T-helper 1 cell (primary cell): ENCODE measurements at regions not wholly inside any gene's neighbourhood (a gene's known extent, or its start where the extent isn't known, plus 50 kb on each side); places are given as distances from the start of the nearest gene placed in this dataset.

ENCODE experiments used
- DNase-seq, 5 donors: peaks; one replicate each; pipeline ENCODE4 v3.0.0-alpha.2; 2012 to 2020

DNA sequence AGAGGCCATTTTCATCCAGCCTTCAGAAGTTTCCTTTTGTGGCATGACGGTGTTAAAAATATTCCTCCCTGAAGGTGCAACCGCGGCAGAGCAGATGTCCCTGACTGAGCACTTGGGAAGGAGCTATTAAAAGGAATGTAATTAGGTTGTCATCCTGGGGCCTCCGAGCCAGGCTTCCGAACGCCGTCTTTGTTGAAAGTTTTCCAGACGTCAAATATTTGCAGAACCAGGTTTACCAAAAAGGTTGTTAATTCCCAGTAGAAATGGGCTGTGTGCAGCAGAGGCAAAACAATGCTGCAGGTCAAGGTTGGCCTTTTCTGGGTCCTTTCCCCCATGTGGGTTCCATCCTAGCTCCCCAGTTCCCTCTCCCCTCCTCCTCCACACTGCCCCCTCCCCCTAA is 88.8 kb upstream of the CALM2 start:
- no peak for DNase-seq

DNA sequence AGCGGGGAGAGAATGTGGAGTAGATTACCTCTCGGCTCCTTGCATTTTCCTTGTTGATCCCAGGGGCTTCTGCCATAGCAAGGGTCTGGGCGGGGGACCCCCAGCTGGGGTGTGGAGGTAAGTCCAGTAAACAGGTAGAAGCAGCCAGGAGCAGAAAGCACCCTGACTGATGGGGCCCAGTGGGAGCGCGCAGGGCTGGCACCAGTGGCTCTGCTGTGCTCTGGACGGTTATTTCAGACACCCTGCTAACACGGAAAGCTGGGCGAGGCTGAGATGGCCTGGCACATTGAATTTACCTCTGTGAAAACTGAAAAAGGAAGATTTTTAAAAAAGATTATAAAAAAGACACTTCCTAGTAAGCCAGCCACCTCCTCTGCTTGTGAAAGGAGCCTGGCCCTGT is 88.4 kb upstream of the CALM2 start:
- no peak for DNase-seq

DNA sequence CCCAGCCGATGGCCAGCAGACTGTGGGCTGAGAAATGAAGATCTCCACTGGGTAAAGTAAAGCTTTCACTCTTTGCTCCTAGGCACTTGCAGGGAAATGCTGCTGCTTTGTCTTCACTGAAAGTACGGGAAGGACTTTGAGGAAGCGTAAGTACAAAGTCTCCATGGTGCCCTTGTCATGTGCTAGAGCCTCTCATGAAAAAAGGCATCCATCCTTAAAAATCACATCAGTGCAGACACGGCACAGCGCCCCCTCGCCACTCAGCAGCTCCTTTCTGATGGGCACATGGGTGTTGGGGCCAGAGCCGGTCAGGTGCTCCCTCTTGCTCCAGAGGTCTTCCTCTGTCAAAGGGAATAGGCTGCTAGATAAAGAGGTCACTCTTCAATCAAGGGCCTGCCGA is 87.8 kb upstream of the CALM2 start:
- no peak for DNase-seq

DNA sequence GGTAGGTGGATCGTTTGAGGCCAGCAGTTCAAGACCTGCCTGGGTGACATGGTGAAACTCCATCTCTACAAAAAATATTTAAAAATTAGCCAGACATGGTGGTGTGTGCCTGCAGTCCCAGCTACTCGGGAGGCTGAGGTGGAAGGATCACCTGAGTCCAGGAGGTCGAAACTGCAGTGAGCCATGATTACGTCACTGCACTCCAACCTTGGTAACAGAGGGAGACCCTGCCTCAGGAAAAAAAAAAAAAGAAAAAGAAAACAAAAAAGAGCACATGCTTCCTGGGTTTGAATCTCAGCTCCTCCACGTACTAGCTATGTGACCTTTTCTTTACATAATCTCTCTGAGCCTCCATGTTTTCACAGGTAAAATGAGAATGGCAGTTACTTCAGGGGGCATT is 86.3 kb upstream of the CALM2 start:
- no peak for DNase-seq

DNA sequence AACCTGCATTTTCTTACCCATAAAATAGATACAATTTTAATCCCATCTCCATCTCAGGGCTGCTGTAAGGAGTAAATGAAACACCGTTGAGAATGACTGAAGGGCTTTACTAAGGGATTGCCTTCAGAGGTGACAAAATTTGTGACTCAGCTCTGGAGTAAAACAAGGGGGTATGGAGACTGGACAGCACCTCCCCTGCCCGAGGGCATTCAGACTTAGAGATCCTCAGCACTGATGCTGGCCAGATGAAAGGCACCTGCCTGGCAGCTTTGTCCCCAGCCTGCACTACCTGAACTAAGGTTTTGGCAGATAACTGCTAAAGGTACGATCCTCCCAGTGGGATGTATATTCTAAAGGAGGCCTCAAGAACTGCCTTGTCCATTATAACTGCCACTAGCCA is 84.7 kb upstream of the CALM2 start:
- no peak for DNase-seq

DNA sequence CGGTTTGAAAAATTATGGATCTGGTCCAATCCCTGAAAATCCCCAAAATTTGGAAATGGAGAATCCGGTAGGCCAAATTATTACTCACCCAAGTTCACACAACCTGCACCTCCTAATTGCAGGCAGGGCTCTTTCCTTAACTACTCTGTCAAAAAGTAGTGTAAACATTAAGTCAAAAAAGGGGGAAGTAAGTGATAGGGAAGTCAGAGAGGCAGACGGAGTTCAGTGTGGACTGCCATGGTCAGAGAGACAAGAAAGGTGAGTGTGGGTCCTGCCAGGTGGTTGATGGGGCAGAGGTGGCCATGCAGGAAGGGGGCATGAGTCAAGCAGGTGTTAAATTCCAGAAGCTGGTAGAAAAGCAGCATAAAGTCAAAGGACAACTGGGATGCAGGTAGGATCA is 83.5 kb upstream of the CALM2 start:
- DNase-seq = no peak

DNA sequence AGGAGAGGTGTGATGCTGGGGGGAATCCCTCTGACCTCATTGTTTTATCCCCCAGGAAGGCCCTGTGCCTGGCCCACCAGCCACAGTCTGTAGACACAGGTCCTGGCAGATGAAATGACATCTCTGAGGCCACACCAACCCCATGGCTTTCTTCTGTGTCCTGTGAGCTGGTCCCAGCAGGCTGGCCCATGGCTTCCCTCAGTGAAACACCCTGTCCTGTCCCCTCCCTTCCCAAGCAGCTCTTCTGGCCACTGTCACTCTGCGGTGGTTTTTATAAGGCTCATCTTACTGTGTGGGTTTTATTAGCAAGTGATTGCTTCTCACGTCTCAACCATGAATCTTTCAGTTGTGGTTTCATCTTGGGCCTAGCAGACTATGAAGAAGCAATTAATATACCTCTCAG is 81.6 kb upstream of the CALM2 start:
- DNase-seq = no peak

DNA sequence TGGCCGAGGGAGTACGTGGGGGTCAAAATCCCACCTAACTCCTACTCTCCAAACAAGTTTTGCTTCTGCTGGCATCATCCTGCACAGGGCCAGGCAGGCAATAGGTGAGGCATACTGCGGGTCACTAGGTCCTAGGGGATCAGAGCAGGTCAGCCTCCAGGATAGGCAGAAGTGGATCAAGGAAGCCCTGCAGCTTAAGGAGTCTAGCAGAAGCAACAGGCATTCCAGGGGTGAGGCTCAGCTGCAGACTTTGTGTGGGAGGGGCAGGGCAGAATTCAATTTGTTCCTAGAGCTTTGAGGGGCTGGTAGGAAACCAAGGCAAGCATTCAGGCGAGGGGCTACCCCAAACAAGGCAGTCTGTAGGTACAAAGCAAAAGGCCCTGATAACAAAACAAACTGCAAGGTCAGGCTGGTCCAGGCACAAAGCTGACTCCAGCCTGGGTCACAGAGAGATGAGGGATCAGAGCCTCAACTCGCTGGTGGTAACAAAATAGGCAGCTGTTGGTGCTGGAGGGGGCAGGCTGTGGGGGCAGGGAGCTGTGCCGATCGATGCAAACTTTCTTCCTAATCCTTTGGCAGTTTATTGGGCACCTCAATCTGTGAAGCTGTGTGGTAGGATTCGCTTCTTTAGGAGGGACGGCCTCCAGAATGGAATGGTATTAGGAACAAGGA is 80.2 kb upstream of the CALM2 start:
- no peak for DNase-seq

DNA sequence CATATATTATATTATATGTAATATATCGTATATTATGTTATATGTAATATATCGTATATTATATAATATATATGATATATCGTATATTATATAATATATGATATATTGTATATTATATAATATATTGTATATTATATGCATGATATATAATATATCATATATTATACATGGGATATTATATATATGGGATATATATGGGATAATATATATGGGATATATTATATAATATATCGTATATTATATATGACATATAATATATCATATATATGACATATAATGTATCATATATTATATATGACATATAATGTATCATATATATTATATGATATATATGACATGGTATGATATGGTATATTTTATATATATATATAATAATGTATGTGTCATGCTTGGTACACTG is 79.5 kb upstream of the CALM2 start:
- DNase-seq = no peak

DNA sequence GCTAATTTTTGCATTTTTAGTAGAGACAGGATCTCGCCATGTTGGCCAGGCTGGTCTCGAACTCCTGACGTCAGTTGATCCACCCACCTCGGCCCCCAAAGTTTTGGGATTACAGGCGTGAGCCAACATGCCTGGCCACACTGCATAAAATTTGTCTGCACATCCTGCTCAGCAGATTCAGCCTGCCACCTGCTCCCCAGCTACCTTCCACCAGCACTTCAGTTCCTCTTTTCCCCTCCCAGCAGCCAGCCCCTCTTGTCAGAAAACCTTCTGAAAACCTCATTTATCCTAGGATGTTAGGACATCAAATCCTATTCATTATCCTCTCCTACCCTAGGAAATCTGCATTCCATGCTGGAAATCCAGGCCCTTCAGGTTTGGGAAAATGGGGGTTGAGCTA is 78.2 kb upstream of the CALM2 start:
- no peak for DNase-seq

DNA sequence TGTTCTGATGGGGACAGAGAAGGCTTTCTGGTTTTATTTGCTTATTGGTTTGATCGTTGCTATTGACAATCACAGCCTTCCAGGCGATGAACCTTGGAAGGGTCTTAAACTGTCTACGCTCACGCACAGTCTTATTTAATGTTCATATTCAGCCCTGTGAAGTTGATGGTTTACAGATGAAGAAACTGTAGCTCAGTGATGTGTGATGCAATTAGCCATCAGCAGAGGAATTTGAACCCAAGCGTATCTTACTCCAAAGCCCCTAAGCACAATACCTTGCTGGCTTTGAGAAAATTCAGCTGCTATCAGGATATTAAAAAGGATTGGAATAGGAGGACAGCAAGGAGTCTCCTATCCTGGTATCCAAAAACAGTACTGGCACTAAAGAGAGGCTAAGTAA is 77.1 kb upstream of the CALM2 start:
- no peak for DNase-seq

DNA sequence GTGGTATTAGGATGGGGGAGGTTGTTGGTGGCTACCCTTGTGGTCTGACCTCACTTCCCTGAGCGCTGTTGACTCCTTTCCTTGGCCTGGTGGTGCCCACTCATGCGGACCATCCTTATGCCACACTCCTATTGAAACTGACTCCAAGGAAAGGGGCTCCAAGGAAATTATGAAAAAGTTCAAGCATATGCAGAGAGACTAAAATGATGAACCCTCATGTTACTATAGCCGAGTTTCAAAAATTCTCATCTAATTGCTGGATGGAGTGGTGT is 75.0 kb upstream of the CALM2 start:
- no peak for DNase-seq

DNA sequence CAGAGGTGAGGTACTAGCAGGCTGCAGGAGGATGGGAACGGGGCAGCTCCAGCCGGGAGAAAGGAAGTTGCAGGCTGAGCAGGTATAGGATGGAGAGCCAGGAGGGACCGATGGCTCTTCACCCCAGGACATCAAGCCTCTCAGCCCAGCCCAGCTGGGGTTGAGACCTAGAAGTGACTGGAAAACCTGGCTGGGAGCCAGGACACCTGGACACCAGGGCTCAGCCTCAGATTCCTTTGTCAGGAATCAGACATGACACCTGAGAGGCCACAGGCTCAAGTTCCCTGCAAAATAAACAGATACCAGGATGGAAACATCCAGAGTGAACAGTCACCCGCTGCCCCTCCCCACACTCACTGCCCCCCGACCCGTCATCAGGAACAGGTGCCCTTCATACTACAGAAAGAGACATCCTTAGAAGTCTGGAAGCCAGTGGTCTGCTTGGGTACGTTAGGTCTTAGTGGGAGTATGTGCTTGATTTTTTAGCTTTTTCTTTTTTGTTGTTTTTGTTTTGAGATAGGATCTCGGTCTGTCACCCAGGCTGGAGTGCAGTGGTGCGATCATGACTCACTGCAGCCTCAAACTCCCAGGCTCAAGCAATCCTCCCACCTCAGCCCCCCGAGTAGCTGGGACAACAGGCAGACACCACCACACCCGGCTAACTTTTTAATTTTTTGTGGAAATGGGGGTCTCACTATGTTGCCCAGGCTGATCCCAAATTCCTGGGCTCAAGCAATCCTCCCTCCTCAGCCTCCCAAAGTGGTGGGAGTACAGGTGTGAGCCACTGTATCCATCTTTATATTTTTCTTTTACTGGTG is 74.5 kb upstream of the CALM2 start:
- no peak for DNase-seq

DNA sequence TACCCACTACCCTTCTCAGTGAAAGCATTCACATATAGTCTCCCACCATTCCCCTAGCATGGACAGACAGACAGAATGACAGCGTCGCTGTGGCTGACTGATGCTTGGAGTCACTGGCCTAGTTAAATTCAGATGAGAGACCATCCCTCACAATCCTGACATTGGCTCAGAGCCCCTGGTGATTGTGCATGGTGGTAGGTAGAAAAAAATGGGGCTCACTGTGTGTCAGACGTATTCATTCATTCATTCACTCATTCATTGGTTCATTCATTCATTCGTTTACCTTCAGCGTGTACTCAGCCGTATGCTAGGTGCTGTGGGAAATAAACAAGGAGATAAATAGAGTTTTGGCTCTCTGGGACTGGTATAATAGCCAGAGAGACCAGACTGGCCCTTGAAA is 73.6 kb upstream of the CALM2 start:
- DNase-seq = no peak

DNA sequence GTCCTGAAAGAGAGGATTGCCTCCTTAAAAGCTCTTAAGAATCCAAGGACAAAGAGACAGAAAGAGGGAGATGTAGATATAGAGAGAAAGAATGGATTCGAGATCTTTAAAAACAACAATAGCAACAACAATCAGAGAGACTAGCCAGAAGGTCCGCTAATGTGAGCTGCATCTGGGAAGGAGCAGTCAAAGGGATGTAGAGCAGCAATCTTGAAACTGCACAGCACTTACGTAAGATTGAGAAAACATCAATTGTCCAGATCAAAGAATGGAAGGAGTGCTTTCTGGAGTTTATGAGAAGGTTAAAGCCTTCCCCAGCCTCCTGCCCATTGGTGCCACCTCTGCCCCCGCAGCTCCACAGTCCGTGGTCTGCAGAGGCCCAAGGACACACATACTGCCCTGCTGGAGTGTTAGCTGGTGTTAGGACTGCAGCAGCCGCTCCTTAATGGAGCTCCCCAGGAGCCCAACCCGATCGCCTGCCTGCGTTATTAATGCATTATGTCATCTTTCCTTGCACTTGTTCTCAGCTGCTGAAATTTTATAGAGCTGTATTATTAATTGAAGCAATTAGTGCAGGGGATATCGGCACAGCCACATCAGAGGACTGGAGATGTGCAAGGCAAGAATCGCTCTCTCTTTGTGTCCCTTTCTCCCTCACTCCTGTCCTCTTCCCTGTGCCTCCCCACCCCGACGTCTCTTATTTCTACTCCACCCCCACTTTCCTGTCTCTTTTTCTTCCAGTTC is 73.0 kb upstream of the CALM2 start:
- DNase-seq = no peak

DNA sequence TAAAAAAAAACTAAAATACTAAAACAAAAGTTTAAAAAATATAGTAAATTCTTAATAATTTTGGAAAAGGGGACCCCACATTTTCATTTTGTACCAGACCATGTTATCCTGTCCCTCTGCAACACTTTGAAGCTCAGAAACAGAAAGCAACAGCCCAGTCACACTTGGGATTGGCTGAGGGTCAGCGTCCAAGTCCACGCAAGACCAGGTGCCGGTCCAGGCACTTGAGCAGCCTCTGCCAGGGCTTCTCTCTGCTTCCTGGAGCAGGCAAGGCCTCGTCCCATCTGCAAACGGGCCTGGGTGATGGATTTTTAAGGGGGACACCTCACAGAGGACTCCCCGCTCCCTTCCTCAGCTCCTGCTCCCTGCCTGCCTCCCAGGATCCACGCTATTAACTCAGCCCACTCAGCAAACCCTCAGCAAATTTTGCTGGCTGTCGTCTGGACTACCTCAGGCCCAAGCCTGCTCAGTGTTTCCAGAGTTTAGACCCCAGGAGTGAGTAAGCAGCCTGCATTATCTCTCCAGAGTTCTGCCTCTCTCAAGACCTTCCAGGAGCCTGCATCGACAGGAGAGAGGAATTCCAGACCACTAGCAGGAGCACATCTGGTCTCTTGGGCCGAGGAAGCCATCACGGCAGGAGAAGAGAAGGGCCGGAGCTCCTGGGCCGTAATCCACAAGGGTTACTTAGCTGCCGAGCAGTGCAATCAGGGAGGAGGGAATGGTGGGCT is 67.4 kb upstream of the CALM2 start:
- DNase-seq = no peak

DNA sequence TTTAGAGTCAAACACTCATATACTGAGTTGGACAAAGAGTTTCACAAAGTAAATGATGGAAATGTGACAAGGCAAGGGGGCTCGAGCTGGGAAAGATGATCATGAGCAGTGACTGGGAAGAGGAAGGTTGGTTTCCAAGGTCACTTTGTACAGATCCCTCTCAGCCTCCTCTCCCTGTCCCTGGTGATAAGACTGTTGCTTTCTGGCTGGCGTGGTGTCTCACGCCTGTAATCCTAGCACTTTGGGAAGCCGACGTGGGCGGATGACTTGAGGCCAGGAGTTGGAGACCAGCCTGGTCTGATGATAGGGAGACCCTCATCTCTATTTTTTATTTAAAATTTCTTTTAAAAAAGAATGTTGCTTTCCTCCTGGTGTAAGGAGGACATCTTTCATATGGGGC is 65.4 kb upstream of the CALM2 start:
- no peak for DNase-seq

DNA sequence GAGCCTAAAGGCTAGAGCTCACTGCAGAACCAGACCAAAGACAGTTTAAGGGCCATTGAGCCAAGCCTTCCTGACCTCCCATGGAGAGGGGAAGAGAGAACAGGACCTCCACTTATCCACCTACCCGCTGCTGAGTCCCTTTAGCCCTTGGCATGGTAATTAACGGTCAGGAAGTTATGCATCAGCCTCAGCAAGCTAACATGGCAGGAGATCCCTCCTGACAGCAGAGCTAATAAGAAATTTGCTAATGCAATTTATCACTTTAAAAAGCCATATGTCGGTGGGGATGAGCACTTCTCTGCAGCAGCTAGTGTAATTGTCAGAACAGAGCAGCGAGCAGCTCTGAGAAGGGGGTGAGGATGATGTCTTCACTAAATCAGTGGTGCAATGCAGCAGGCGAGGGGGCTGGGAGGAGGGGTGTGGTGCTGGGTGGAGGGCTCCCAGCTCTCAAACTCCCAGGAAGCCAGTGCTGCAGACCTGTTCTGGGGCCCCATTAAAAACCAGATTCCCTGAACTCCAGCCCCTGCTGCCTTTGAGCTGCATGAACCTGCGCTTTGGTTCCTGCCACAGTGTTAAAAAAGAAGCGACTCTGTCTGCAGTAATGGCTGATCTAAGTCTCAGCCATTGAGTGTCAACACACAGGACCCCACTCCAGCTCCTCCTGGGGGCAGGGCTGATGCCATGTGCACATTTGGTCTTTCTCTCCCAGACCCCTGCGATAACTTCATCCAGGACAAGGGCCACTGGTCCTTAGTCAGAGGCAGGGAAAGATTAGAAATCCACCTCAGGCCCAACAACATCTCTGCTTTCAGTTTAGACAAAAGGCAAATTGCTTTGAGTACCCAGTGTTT is 63.0 kb upstream of the CALM2 start:
- DNase-seq = no peak

DNA sequence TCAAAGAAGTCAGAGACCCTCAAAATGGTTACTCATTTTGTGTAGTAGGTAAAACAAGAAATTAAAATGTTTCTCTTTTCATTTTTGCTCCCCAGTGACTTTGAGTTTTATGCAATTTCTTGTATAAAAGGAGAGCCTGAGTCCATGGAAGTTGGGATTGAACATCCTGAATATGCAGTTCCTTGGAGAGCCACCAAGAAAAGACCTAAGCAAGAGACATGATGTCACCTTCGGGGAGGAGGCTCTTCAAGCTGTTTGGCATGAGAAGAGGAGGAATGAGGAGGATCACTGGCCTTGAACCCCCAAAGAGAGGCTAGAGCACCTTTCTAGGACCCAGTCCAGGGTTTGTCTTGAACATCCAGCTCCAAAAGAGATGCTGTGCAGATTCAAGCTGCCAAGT is 62.3 kb upstream of the CALM2 start:
- no peak for DNase-seq

DNA sequence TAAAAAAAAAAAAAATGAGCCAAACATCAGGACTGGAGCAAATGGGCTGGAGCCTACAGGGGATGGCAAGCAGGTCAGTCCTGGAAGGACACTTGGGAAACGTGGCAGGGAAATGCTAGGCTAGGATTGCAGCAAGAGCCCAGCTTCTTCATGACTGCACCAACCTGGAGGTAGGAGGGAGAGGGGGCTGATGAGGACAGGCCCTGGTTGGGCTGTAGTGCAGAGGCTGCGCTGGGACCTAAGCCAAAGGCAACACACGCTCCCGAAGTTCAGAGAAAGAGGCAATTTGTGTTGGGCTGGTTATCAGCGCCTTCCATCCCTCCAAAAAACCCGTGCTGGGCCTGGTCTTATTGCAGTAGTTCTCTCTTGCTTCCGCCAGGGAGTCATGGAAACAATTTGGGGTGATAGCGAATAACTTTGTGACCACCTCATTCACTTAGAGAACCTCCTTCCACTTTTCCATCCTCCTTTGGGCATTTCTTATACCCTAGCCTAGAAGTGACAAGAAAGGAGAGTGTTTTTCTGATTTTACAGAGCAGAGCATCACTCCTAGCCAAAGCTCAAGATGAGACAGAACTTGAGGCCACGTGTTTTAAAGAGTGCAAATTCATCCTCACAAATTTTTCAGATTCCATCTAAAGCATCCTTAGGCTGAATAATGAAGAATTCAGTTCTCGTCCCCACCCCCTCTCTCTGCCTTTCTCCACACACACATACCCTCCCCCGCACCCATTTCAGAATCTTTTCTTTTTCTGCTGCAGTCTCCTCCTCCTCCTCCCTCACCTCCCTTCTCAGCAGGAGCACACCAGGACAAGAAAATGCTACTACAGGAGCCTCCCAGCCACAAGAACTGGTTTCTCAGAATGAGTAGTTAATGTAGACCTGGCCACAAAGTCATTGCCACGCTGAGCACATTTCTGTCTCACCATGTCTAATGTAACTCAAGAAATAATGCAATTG is 61.3 kb upstream of the CALM2 start:
- peak in 1 of 5 donors; percentile 10 for DNase-seq

DNA sequence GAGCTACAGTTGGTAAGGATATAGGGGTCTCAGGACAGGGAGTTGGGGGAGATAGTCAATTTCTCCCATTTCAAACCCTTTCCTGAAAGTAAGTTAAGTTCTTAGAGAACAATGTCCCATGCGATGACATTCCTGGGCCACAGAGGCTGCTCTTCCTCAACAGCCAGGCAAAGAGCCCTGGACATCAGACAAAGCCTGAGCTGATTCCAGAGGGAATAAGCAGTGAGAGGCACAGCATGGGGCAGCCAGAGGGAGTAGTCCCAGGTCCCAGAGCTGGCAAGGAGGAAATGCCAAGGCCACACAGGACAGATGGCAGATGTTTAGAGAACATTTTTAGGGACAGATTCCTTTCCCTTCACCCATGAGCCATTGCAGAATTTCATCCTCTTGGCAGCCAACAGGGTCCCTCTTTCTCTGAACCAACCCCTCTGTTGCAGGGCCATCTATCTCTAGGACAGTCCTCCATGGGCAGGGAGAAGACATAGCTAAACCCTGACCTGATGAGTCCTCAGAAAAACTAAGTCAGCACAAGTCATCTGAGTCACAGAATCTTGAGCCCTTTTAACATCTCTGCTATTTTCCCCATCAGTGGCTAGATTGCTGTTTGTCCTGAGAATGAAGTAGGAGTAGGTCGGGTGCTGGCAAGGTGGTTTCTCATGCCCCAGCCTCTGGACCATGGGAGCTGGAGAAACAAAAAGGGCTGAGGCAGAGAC is 60.3 kb upstream of the CALM2 start:
- DNase-seq = no peak
